Ishikawa (cell line): ENCODE measurements at regions not wholly inside any gene's neighbourhood (a gene's known extent, or its start where the extent isn't known, plus 50 kb on each side); places are given as distances from the start of the nearest gene placed in this dataset.

Experiments
- EP300 ChIP-seq: IDR thresholded peaks from 2 replicates; pipeline ENCODE4 v1.6.1; 2012; ENCODE audit warnings: borderline replicate concordance
- TAF1 ChIP-seq: IDR thresholded peaks from 2 replicates; pipeline ENCODE4 v1.6.1; 2012; ENCODE audit warnings: low read depth, mild to moderate bottlenecking
- TF ChIP-seq, protein P1 (sequence below): IDR thresholded peaks from 2 replicates; pipeline ENCODE4 v1.6.1; 2012; ENCODE audit warnings: low read depth, mild to moderate bottlenecking

DNA sequence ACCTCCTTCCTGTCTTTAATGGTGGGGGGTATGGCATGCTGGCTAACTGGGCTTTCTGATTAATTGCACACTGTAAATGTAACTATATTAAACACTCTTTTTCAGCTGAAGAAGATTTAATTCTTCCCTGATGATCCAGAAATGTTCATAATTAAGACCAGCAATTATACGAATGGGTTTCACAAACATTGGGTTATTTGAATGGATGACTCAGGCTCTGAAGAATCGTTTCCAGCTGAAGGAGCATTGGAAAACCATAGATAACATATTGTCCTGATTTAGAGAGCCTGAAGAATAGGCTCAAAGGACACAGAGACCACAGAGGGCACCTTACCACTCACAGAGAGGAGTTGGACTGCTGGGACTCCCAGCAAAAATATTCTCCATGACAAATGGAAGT, 130.7 kb upstream of the SSTR4 start:
- no peak for TF ChIP-seq TAF1
- no peak for TF ChIP-seq EP300
- TF ChIP-seq, protein P1, sequence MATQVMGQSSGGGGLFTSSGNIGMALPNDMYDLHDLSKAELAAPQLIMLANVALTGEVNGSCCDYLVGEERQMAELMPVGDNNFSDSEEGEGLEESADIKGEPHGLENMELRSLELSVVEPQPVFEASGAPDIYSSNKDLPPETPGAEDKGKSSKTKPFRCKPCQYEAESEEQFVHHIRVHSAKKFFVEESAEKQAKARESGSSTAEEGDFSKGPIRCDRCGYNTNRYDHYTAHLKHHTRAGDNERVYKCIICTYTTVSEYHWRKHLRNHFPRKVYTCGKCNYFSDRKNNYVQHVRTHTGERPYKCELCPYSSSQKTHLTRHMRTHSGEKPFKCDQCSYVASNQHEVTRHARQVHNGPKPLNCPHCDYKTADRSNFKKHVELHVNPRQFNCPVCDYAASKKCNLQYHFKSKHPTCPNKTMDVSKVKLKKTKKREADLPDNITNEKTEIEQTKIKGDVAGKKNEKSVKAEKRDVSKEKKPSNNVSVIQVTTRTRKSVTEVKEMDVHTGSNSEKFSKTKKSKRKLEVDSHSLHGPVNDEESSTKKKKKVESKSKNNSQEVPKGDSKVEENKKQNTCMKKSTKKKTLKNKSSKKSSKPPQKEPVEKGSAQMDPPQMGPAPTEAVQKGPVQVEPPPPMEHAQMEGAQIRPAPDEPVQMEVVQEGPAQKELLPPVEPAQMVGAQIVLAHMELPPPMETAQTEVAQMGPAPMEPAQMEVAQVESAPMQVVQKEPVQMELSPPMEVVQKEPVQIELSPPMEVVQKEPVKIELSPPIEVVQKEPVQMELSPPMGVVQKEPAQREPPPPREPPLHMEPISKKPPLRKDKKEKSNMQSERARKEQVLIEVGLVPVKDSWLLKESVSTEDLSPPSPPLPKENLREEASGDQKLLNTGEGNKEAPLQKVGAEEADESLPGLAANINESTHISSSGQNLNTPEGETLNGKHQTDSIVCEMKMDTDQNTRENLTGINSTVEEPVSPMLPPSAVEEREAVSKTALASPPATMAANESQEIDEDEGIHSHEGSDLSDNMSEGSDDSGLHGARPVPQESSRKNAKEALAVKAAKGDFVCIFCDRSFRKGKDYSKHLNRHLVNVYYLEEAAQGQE = no peak
